Anterior cingulate cortex (tissue), 58 donors: ENCODE measurements at regions not wholly inside any gene's neighbourhood (a gene's known extent, or its start where the extent isn't known, plus 50 kb on each side); places are given as distances from the start of the nearest gene placed in this dataset.

Experiments used
- DNase-seq, 58 donors: peaks; one replicate each; lab custom pipeline; 2025; lab: John Stamatoyannopoulos, UW

DNA sequence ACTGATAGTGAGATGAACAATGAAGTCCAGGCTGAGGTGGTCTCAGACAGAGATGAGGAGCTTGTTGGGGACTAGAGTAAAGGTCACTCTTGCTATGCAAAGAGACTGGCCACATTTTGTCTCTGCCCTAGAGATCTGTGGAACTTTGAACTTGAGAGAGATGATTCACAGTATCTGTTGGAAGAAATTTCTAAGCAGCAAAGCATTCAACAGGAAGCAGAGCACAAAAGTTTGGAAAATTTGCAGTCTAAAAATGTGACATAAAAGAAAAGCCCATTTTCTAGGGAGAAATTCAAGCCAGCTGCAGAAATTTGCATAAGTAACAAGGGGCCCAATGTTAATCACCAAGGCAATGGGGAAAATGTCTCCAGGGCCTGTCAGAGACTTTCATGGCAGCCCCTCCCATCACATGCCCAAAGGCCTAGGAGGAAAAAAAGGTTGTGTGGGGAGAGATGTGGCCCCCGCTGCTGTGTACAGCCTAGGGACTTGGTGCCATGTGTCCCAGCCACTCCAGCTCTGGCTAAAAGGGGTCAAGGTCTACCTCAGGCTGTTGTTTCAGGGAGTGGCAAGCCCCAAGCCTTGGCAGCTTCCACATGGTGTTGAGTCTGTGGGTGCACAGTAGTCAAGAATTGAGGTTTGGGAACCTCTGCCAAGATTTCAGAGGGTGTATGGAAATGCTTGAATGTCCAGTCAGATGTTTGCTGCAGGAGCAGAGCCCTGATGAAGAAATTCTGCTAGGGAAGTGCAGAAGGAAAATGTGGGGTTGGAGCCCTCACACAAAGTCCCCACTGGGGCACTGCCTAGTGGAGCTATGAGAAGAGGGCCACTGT, 262.8 kb downstream of the DKK2 start:
- DNase-seq, result no peak

DNA sequence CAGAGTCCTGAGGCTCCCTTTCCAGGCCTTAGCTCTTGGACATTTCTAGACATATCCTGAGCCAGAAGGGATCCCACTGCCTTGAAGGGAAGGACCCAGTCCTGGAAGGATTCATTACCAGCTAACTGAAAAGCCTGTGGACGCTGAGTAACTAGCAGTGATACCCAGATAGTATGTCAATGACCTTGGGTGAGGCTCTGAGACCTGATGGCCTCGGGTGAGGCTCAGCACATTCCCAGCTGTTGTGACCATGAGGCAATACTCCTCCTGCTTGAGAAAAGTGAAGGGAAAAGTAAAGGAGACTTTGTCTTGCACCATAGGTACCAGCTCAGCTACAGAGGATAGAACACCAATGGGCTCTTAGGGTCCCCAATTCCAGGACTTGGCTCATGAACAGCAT, 268.1 kb downstream of the DKK2 start:
- no peak for DNase-seq

DNA sequence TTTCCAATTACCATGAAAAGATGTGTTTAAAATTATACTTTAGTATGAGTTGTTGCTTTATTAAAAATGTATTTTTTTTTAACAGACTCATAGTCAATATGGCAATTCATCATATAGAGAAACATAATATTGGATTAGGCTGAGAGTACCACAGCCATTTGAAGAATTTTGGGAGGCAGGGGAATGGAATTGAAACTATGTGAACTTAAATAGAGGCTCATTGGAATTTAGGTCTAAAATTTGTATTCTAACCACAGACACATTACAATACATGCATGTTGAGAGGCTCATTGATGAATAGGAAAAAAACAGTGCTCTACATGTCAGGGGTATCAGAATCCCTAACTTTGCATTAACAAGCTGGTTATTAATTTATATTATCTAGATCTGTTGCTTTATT, 269.6 kb downstream of the DKK2 start:
- DNase-seq, result no peak

DNA sequence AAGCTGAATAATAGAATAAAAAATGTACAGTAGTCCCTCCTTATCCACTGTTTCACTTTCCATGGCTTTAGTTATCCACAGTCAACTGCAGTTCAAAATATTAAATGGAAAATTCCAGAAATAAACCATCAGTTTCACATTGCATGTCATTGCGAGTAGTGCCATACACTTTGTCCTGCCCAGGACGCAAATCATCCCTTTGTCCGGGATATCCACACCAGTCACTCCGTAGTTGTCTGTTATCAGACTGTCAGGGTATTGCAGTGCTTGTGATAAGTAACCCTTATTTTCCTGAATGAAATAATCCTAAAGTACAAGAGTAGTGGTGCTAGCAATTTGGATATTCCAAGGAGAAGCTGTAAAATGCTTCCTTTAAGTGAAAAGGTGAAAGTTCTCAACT, 271.3 kb downstream of the DKK2 start:
- no peak for DNase-seq

GRCh38 chr4:106762666-106763443, 273.3 kb downstream of the DKK2 start:
- DNase-seq, result peak in 2 of 58 donors; percentile 2 to 4

GRCh38 chr4:106753426-106753825, 282.7 kb downstream of the DKK2 start:
- no peak for DNase-seq

GRCh38 chr4:106746451-106746850, 289.7 kb downstream of the DKK2 start:
- no peak for DNase-seq

GRCh38 chr4:106738121-106738520, 298.0 kb downstream of the DKK2 start:
- no peak for DNase-seq

DNA sequence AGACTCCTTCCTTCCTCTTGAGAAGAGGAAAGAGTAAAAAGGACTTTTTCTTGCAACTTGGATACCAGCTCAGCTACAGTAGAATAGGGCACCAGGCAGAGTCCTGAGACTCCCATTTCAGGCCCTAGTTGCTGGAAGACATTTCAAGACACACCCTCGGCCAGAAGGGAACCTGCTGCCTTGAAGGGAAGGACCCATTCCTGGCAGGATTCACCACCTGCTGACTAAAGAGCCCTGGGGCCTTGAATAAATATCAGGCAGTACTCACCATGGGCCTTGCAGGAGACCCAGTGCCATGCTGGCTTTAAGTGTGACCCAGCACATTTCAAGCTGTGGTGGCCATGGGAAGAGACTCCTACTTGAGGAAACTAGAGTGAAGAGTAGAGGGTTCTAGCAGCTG, 317.6 kb downstream of the DKK2 start:
- DNase-seq, result no peak

GRCh38 chr4:106717091-106717490, 319.0 kb downstream of the DKK2 start:
- DNase-seq, result no peak

DNA sequence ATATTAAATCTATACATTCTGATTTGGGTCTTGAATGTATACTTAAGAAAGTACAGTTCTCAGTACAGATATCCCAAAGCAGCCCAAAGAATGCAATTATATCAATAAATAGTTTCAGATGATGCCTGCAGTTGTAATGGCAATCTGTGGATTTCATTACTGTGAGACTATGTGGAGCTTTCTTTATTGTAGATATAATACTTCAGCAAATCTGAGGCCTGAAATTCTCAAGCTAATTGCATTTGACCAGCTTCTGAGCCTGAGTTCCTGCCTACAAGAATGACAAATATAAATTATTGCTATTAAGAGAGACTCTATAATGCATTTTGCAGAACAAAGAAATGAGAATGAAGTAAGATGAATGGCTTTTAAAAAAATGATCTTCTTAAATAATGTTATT, 320.3 kb downstream of the DKK2 start:
- no peak for DNase-seq

DNA sequence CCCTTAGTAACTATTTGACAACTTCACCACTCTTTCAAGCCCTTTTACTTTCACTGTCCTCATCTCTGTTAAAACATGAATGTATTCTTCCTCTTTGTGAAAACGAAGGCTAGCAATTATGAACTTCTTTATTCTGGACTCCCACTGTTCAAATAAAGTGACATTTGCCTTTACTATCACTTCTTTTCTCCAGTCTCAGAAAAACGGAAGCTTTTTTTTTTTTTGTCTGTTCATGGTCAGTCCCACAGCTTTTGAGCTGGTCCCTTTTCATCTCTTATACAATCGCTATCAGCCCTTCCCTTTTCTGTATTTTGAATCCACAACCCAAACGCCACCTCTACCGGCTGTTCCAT, 327.7 kb downstream of the DKK2 start:
- DNase-seq, result no peak

DNA sequence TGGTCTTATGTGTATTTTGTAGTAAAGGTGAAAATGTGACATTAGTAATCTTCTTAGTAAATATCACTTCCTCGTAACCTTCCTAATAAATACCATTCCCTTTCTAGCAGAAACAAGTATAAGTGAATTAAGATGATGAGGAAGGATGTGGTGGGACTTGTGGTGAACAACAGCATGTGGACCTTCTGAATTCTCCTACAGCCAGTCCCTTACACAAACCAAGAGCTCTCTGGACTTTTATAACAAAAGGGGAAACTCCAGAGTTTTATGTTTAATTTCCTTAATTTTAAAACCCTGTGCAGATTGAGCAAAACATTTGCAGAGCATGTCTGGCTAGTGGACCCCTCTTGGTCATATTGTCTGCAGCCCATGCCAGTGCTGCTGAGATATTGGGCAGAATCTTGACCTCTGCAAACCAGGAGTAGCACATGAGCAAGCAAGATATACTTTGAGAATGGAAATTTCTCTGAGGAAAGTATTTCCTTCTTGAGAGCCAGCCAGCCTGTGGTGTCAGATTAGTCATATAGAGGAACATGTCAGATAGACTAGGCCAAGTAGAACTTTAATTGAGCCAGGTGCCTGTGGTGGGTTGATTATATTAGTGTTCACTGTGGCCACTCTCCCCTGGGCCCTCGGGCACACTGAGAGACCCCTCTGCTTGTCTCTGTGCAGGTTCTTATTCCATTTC, 328.2 kb downstream of the DKK2 start:
- DNase-seq, result no peak

DNA sequence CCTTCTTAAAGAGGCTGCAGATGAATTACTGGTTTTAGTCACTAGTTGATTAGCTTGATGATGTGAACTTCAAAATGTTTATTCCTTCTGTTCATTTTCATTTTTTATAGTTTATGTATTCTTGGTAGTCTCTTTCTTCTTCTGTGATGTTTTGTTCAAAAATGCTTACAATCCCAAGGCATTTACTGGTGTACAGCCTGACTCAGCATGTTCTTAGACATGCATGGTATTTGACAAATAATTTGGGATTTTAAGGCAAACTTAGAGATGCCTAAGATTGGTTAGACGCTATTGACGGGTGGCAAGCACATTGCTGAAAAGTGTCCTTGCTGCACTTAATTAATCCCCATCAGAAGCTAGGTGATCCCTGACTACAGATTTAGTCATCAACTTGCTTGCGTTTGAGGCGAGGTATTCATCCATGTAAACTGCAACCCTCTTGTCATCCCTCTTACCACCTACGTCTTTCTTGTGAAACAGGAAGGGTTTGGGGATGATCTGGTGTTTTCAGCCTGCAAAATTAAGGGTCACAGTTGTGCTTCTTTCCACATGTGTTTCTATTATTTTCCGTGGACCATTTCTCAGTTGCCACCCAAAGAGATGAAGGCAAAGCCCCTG, 331.8 kb downstream of the DKK2 start:
- DNase-seq, result no peak

DNA sequence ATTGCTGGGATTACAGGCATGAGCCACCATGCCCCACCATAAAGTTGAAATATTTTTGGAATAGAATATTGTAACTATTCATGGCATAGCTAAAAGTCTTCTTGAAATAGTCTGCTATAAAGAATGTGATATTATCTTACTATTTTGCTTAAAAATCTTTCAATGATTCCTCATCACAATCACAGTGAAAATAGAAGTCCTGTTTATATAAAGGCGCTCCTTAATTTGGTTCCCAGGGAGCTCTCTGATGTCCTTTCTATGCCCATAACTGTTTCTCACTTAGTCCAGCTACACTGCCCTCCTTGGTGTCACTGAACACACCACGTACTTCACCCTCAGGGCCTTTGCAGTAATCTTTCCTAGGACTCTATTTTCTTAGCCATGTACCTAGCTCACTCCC, 331.7 kb upstream of the GIMD1 start:
- DNase-seq, result no peak

DNA sequence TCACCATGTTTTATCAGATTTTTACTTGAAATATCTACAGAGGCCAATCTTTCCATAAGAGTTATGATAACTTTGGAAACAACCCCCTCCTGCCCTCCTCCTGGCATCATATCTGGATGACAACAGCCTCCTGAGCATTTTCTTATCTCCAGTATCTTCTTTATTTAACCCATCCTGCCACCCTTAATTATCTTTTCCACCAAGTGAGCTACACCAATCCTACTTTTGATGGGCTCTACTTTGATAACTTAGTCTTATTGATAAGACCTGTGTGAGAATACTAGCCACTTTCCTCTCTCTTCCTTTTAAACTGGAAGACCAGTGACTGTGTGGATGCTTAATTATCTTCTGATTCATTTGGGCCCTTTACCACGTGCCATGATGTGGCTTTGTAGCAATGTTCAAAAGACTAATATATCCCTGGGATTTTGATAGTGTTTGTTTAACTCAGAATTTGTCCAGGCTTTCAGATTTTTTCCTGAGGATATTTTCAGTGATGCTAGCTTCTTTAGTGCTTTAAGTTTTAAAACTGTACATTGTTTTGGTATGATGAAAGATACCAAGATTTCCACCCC, 330.1 kb upstream of the GIMD1 start:
- DNase-seq, result no peak

DNA sequence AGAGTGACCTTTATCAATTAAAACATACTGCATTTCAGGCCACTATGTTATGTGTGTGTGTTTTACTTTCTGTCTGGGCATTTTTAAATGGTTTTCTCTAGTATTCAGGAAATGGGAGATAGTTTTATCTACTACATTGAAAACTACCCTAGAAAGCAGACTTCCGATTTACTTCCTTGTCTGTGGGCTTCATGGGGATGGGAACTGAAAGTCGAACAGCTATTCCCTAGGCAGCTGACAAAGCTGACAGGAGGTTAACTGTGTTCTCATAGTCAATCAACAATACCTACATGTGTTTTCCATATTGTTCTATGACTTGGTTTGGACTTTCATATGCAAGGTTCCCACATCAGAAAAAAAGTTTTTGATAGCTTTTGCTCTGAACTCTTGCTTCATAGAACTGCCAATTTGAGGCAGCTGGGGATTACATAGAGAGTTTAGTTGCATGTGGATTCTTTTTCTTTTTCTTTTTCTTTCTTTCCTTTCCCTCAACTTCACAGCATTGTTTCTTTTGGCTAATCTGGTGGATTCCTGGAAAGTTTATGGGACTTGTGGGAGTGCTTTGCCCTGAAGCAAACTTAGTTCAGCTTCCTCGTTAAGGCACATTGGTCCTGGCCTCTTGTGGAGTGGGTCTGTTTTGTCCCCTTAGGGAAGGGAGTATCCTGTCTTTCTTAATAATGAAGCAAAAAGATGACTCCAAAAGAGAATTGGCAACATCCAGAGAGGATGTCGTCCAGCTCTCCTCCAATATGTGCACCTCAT, 327.1 kb upstream of the GIMD1 start:
- no peak for DNase-seq

GRCh38 chr4:106694232-106694631, 325.7 kb upstream of the GIMD1 start:
- no peak for DNase-seq

GRCh38 chr4:106691749-106692148, 323.2 kb upstream of the GIMD1 start:
- DNase-seq, result no peak

GRCh38 chr4:106690487-106690886, 321.9 kb upstream of the GIMD1 start:
- DNase-seq, result no peak
